GM19239 (cell line): ENCODE measurements at regions not wholly inside any gene's neighbourhood (a gene's known extent, or its start where the extent isn't known, plus 50 kb on each side); places are given as distances from the start of the nearest gene placed in this dataset.

Experiments used
- DNase-seq: peaks from one replicate; pipeline ENCODE4 v3.0.0; 2011; ENCODE audit warnings: low spot score; ENCODE audit not compliant: insufficient read length
- FAIRE-seq: peaks from 2 replicates; lab custom pipeline; 2011; peaks lifted over from hg19 to GRCh38; lab: Jason Lieb, UNC

DNA sequence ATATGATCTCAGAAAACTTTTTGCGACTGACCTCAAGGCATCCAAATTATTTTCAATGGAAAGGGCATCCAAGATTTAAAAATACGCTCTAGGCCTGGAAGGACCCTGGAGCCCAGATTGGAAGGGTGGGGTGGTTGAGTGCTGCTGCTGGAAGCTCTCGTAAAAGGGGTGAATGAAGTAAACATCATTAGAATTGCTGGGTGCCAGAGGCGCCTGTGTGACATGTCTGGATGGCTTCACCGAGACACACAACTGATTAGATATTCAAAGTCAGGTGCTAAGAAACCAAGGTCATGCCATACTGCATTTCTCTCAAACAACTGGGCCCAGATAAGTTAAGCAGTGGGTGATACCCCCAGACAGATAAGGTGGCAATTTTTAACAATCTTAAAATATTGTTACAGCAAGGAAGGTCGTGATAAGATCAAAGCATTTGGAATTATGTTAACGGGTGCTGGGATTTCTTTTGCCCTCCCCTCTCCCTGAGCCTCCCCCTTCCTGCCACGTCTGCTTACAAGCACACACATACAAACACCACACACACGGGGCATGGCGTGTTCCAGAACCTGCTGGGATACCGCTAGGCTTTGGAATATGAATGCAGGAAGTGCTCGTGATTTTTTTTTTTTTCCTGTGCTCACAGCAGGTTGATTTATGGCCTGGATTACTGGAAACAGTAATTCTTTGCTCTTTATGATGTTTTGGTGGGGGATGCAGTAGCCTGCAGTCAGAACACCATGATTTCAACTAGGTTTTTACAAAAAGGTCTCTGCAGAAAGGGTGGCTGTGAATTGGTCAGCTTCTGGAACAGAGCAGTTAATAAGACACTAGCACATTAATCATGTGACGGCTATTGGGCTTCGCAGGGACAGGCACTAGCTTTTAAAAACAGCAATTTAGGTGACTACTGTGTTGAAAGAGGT lies 551.2 kb downstream of the QKI start:
- FAIRE-seq (no peak), DNase-seq (no peak)

DNA sequence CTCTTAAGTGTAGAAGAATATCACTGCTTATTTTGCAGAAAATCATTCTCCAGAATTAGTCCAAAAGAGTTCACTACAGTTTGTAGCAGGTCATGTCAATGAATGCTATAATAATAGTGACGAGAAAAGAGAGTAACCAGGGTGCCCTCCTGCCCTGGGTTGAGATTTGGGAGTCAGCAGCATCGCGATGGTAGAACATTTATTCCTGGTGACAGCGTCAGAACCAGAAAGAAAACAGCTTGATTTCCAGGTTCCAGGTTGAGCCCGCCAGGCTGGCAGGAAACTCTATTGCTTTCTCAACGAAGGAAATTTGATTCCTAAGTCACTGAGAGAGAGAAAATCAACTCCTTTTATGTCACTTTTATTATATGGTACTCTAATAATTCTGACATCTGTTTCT lies 550.3 kb downstream of the QKI start:
- DNase-seq (no peak), FAIRE-seq (no peak)

DNA sequence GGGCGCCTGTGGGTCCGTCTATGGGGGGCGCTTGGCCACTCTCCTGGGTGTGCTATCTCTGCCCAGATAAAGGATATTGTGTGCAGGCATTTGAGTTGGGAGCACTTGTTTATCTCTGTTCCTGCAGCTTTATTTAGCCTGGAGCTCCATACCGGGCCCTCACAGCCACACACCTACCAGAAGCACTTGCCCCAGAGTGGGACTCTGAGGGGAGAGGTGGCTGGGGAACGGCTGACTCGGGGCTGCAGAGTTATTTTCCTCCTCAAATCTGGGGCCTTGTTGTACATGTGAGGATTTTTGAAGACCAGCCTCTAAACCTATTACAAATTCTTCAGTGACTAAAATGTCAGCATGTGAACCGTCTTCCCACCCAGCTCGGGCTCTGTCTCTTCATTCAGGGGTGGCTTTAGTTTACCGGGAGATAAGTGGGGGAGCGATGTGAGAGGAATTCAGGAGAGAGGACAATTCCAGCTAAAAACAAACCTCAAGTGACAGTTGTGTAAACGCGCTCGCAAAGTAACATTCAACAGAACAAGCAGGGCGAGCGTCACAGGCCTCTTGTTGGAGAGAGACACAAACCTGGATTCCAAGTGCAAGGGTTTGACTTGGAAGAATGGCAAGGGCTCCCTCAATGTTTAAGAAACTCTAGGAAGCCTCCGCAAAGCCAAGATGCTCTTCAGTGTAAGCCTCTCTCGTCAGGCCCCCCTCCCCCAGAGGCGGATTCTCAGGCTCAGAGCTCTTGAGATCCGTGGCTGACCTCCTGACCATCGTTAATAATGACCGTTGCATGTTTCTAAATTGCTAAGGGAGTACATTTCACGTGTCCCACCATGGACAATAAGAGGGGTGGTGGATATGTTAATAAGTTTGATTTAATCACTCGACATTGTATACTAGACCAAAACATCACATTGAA lies 548.9 kb downstream of the QKI start:
- DNase-seq (no peak), FAIRE-seq (no peak)

GRCh38 chr6:163962627-163963117 lies 548.2 kb downstream of the QKI start:
- DNase-seq: no peak

DNA sequence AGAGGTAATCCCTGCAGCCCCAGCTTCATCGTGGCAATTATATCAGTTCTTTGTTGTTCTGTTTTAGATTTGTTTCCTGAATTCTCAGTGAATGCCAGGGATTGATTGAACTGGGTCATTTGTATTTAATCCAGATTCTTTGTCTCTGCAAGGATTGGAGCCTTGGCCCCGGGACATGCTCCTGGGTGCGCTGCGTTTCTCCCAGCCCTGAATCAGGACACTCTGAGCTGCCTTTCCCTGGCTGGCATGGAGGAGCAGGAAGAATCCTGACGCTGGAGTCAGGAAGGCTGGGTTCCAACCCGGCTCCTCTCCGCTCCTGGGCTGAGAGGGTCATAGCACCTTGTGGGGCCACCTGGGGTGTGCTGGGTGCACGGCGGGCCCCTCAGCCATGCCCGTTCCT lies 545.6 kb downstream of the QKI start:
- DNase-seq (no peak), FAIRE-seq (no peak)

More at GRCh38 chr6:163962627-163963117, 548.2 kb downstream of the QKI start:
- no peak for FAIRE-seq

GRCh38 chr6:163958646-163959045 lies 544.1 kb downstream of the QKI start:
- no peak for FAIRE-seq
- DNase-seq: no peak

DNA sequence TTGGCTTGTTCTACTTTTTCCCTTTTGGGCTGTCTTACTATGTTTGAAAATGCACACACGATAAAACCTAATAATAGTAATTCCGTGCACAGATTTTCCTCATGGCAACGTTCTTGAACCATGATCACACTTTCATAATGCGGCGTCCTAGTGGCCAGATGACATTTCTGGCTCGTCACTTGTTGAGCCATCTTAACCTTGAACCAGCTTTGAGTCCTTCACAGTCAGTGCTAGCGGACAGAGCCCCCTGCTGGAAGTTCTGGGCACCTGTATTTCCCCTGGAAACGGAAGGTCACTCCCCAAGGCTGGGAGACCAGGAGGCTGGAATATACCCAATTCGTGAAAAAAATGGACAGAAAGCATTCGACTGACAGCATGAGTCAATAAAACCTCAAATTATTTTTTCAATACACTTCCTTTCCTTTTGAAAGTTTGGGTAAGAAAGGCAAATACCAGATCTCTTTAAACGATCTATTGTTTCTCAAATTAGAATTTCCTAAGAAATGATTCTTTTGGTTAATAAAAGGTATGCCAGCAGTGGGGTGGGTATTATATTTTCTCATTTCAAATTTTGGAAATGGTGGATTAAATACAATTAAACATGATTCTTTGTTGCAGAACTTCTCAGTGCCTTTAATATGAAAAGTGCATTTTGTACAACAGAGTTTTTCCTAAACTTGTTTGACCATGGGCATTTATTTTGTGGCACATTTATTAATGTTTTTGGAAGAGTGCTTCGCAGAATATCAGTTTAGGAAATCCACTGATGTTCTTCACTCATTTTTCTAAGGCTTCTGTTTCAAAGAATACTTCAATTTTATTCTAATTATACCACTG lies 542.3 kb downstream of the QKI start:
- peak; percentile 78 for DNase-seq
- peak; percentile 77 for FAIRE-seq

DNA sequence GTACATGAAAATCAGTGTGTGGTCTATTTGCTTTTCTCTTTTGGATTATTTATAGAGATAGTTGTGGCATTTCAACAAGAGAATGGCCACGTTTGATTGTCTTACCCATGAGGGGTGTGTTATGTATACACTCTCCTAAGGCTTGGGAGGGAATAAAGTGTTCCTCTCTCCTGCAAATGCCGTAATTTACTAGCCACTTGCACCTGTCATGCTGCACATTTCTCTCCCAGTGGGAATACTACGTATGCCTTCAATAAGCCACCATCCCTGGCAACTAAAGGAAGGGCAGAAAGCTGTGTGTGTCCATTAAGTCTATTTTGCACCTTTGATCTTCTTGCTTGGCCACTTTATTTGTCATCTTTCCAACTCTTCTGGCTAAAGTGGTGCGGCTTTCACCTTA lies 541.2 kb downstream of the QKI start:
- DNase-seq: no peak

GRCh38 chr6:163955096-163955495 lies 540.6 kb downstream of the QKI start:
- no peak for FAIRE-seq
- DNase-seq: no peak

More for the DNA sequence above, 541.2 kb downstream of the QKI start:
- FAIRE-seq: no peak

DNA sequence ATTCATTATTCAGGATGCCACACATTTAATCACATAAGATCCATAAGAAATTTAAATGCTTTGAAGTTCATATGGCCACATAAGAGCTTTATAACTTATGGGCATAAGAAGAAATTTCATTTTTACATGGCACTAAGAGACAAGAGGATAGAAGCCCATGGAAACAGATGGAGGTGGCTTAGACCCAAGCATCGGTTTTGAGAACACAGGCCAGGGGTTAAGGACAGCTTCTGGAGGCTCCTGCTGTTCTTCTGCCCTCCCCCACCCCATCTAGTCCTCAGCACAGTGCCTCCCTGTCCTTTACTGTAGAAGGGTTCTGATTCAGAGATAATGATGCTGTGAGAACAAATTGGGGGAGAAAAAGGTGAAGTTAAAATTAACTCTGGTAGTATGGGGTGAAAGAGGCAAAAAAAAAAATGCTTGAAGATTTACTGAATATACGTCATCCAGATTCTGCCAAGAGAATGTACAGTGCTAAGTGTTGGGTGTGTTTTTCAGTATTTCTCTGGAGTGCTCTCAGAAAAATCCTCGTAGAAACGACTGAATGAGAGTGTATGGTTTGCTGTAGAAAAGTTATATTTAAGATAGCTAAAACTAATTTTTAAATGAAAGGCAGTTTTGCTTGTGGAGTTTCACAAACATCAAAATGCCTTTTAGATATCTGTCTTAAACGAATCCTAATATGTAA lies 539.7 kb downstream of the QKI start:
- DNase-seq (no peak), FAIRE-seq (no peak)

DNA sequence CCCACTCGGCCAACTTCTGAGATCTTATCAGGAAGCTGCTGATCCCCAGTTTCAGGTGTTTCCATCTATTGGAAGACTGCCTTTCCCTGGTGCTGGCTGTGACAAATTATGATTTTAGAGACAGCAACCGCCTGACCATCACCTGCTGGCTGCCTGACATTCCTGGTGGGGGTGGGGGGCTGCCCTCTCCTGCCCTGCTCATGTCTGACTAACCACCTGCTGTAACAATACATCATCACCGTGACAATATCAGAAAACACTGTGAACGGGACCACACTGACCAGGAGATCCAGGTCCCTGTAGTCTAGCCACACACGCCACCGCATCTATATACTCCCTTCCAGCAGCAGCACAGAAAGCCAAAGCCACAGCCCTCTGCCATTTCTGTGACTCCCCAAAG lies 537.5 kb downstream of the QKI start:
- FAIRE-seq (no peak), DNase-seq (no peak)

GRCh38 chr6:163951326-163951725 lies 536.8 kb downstream of the QKI start:
- FAIRE-seq (no peak), DNase-seq (no peak)

GRCh38 chr6:163950159-163950558 lies 535.6 kb downstream of the QKI start:
- DNase-seq (no peak), FAIRE-seq (no peak)

- DNase-seq: no peak
- no peak for FAIRE-seq
Measured at GRCh38 chr6:163949431-163949830, 534.9 kb downstream of the QKI start.

DNA sequence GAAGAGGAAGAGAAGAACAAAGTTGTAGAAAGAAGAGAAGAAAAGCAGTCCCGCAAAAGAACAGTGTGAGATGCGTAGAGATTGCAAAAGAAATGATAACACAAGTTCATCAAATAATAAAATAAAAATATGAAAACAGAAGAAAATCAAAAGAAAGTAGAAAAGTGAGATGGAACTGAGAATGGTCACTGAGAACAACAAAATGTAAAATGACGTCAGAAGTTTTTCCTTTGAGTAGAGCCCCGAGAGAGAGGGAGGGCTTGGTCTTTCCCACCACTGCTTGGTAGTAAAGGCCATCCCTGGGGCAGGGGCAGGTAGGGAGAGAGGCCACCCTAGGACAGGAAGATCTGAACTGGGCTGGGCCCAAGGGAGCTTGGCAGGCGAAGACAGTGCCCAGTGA lies 533.7 kb downstream of the QKI start:
- FAIRE-seq (no peak), DNase-seq (no peak)

- FAIRE-seq (no peak), DNase-seq (no peak)
Measured at GRCh38 chr6:163947276-163947675, 532.8 kb downstream of the QKI start.

- no peak for DNase-seq
- no peak for FAIRE-seq
Measured at GRCh38 chr6:163946437-163946836, 531.9 kb downstream of the QKI start.

DNA sequence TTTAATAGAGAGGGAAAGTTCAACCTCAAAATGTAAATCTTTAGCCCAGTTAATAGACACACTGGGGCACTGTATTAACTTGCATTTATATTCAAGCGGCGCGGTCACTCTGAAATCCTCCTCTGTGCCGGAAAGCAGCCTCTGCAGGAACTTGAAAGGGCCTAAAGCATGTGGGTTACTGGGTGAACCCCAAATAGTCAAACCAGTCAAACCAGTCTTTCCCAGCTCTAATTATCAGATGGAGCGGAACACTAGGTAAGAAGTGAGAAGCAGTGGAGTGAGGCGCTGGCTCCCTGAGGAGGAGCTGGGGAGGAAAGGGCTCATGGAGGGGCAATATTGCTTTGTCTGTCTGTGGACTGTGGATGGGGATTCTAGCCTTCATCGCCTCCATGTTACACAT lies 531.3 kb downstream of the QKI start:
- DNase-seq (no peak), FAIRE-seq (no peak)

GRCh38 chr6:163944897-163945296 lies 530.4 kb downstream of the QKI start:
- DNase-seq (no peak), FAIRE-seq (no peak)
